Thyroid gland (tissue), 4 donors: ENCODE measurements at regions not wholly inside any gene's neighbourhood (a gene's known extent, or its start where the extent isn't known, plus 50 kb on each side); places are given as distances from the start of the nearest gene placed in this dataset.

ENCODE experiments used
- CTCF ChIP-seq, 6 experiments: fragments of 200-600 bp in 3 of 6; fragments of 450-650 bp in 3 of 6; sonication (generic) in 3 of 6; IDR thresholded peaks; one replicate each; pipeline ENCODE4 v1.5.1; 2016 to 2019; ENCODE audit warnings: antibody characterized with exemption in 6 of 6, mild to moderate bottlenecking in 2 of 6, inconsistent platforms in 1 of 6, moderate library complexity in 1 of 6
- POLR2A ChIP-seq, 2 donors: fragments of 450-650 bp; IDR thresholded peaks; one replicate each; pipeline ENCODE4 v1.6.1; 2017; ENCODE audit warnings: antibody characterized with exemption in 2 of 2, mild to moderate bottlenecking in 2 of 2, moderate library complexity in 1 of 2

GRCh38 chr9:108039493-108039892 is 549.9 kb upstream of the KLF4 start:
- TF ChIP-seq CTCF (IDR thresholded peaks at IDR 0.05) (no peak), POLR2A (IDR thresholded peaks at IDR 0.05) (no peak)
